Sciatic nerve (tissue), 2 donors: ENCODE measurements at regions not wholly inside any gene's neighbourhood (a gene's known extent, or its start where the extent isn't known, plus 50 kb on each side); places are given as distances from the start of the nearest gene placed in this dataset.

ENCODE experiments used
- ATAC-seq: fragments of 200-7000 bp; cut with Tn5 transposase; one replicate; pipeline ENCODE4 v1.9.1; 2020; ENCODE audit warnings: mild to moderate bottlenecking, moderate library complexity
- DNase-seq: peaks from one replicate; pipeline ENCODE4 v3.0.0-alpha.2; 2020; ENCODE audit warnings: low spot score
- intact Hi-C: fragments of 100-400 bp; cut with DNase I; formaldehyde crosslinking; loops from one replicate; pipeline ENCODE4 v1.14.2; 2022
- donor health status: DM: no; HTN: no; CAD: no.
- donor health status: DM: no; HTN: no; CAD: no.

GRCh38 chr2:71888751-71889445 is 258.8 kb downstream of the CYP26B1 start:
- intact Hi-C loops = no loop called here
- DNase-seq (no peak), ATAC-seq (no peak)

GRCh38 chr2:71887196-71887595 is 260.5 kb downstream of the CYP26B1 start:
- intact Hi-C loops = no loop called here
- no peak for ATAC-seq
- no peak for DNase-seq

- ATAC-seq (no peak), DNase-seq (no peak)
- intact Hi-C loops = no loop called here
Measured at GRCh38 chr2:71886241-71886640, 261.4 kb downstream of the CYP26B1 start.

GRCh38 chr2:71884303-71885042 is 263.2 kb downstream of the CYP26B1 start:
- no peak for DNase-seq
- ATAC-seq = no peak
- intact Hi-C loops = no loop called here

GRCh38 chr2:71882949-71883472 is 264.7 kb downstream of the CYP26B1 start:
- intact Hi-C loops = no loop called here
- ATAC-seq = peak; percentile 89
- DNase-seq = peak; percentile 84

- ATAC-seq (no peak), DNase-seq (no peak)
- intact Hi-C loops = no loop called here
Measured at GRCh38 chr2:71882236-71882946, 265.3 kb downstream of the CYP26B1 start.

- intact Hi-C loops = no loop called here
- no peak for ATAC-seq
- DNase-seq = no peak
Measured at GRCh38 chr2:71880846-71881610, 266.6 kb downstream of the CYP26B1 start.

GRCh38 chr2:71880287-71880686 is 267.4 kb downstream of the CYP26B1 start:
- ATAC-seq (no peak), DNase-seq (no peak)
- intact Hi-C loops = no loop called here

- no peak for ATAC-seq
- intact Hi-C loops = no loop called here
- no peak for DNase-seq
Measured at GRCh38 chr2:71879509-71880184, 268.0 kb downstream of the CYP26B1 start.

- DNase-seq = no peak
- intact Hi-C loops = no loop called here
- ATAC-seq = peak; percentile 82
Measured at GRCh38 chr2:71878626-71879508, 268.8 kb downstream of the CYP26B1 start.

GRCh38 chr2:71877636-71878035 is 270.0 kb downstream of the CYP26B1 start:
- intact Hi-C loops = no loop called here
- DNase-seq (no peak), ATAC-seq (no peak)

GRCh38 chr2:71876542-71877451 is 270.9 kb downstream of the CYP26B1 start:
- DNase-seq (no peak), ATAC-seq (no peak)
- intact Hi-C loops = no loop called here

GRCh38 chr2:71872466-71873051 is 275.1 kb downstream of the CYP26B1 start:
- DNase-seq (no peak), ATAC-seq (no peak)
- intact Hi-C loops = no loop called here

- ATAC-seq (no peak), DNase-seq (no peak)
- intact Hi-C loops = no loop called here
Measured at GRCh38 chr2:71865391-71865965, 282.2 kb downstream of the CYP26B1 start.

GRCh38 chr2:71864085-71864484 is 283.6 kb downstream of the CYP26B1 start:
- DNase-seq (peak; percentile 27), ATAC-seq (no peak)
- intact Hi-C loops = no loop called here

- DNase-seq = no peak
- intact Hi-C loops = no loop called here
Measured at GRCh38 chr2:71863396-71863795, 284.3 kb downstream of the CYP26B1 start.

More at GRCh38 chr2:71863396-71863795, 284.3 kb downstream of the CYP26B1 start:
- peak; percentile 94 for ATAC-seq
